ENCODE measurements at regions not wholly inside any gene's neighbourhood (a gene's known extent, or its start where the extent isn't known, plus 50 kb on each side); places are given as distances from the start of the nearest gene placed in this dataset.

DNA sequence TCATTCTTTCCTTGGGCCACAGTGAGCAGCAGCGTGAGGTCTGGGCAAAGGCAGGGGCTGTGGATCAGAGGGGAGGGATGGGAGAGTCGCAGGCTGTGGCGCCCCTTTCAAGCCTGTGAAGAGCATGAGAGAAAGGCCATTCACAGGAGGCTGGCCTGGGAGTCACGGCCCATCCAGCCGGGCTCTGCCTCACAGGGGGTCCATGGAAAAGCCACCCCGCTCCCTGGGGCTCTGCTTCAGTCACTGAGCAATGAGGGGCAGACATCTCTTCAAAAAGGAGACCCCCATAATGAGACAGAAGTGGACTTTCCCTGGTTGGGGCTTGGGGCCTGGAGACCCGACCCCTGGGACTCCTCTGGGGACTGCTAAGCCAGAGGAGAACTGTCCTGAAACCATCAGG is 117.0 kb upstream of the GSC start:
- DNase-seq (ENCODE audit: low spot score) = no peak

DNA sequence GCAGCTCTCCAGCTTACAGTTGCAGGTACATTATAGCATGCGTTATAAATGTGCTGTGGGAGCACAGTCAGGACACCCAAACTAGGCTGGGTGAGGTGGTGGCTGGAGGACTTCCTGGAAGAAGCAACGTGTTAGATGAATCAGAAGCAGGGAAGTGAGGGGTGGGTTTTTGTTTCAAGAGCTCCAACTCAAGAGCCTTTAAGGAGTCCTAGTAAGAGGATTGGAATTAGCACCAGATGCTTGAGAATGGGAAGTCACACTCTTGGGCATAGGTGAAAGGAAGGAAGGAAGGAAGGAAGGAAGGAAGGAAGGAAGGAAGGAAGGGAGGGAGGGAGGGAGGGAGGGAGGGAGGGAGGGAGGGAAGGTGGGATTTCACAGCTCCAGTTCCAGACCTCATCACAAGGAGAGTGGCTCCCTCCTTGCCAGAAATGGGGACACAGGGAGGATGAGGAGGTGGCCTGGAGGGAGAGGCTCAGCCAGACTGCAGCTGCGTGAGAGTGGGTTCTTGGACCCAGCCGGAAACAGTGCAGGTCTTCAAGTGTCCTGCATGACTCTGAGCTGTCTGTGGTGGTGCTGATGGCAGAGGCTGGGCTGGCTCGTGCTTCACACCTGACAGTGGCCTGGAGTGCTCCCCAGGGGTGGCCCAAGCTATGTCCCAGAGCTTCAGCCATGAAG is 115.7 kb upstream of the GSC start:
- DNase-seq (ENCODE audit: low spot score) = no peak

- no peak for DNase-seq (ENCODE audit: low spot score)
Measured at GRCh38 chr14:94884616-94885230, 114.8 kb upstream of the GSC start.

GRCh38 chr14:94882401-94882800 is 112.5 kb upstream of the GSC start:
- DNase-seq (ENCODE audit: low spot score) = no peak

DNA sequence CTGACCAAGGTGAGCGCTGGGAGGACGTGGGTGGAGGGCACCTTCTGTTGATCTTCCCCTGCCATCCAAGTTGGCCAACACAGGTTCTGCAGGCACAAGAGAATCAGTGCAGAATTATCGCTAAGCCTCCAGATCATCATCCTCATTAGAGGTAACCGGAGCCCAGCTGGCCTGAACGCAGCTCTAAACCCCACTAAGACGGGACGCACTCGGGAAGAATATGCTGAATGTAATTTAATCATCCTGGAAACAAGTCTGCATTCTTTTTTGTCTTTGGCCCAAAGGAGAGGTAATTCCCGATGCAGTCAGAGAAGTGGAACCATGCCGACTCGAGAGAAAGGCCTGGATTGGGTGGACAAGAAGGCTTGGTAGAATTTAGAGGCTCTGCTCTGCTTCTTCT is 111.0 kb upstream of the GSC start:
- DNase-seq (ENCODE audit: low spot score) = no peak

- no peak for DNase-seq (ENCODE audit: low spot score)
Measured at GRCh38 chr14:94880106-94880505, 110.2 kb upstream of the GSC start.

DNA sequence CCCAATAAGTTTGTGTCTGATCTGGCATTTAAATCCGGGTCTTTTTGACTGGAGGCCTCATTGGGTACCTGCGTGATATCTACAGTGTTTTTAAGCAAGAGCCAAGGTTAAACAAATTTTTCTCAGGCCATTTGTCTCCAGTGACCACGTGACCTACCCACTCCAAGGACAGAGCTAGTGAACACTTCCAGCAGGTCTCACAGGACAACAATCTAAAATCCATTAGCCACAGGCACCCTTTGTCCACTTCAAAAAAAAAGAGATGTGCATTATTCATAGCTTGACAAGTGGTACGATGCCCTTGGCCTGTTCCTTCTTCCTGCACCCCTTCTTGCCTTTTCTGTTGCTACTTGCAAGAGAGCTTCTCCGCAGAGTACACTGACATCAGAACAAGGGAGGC is 109.6 kb upstream of the GSC start:
- DNase-seq (ENCODE audit: low spot score) = no peak

DNA sequence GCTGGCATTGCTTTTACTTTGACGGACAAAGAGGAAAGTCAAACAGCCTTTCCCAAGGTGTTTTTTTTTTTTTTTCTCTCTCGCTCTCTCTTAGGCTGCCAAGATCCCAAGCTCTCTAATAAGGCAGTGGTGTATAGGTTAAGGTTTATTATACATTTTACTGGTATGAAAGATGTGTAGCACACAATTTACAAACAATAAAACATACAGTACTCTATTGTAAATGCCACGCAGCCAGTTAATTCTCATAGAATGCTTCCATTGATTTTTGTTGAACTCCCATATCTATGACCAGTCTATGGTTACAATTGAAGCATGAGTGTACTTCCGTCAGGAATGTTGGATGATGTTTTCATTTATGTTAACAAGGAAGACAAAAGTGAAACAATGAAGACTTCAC is 106.4 kb upstream of the GSC start:
- no peak for DNase-seq (ENCODE audit: low spot score)

- DNase-seq (ENCODE audit: low spot score) = no peak
Measured at GRCh38 chr14:94875256-94875655, 105.3 kb upstream of the GSC start.

DNA sequence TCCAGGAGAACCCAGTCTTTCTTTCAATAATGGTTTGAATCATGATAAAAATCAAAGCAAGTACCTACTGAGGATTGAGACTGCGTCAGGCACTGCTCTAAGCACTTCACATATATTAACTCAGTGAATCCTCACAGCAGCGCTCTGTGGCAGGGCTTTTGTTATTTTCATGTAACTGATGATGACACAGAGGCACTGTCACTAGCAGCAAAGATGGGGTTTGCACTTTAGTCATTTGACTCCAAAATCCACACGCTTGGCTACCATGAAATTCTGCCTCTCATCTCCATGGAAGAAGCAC is 98.8 kb upstream of the GSC start:
- no peak for DNase-seq (ENCODE audit: low spot score)

DNA sequence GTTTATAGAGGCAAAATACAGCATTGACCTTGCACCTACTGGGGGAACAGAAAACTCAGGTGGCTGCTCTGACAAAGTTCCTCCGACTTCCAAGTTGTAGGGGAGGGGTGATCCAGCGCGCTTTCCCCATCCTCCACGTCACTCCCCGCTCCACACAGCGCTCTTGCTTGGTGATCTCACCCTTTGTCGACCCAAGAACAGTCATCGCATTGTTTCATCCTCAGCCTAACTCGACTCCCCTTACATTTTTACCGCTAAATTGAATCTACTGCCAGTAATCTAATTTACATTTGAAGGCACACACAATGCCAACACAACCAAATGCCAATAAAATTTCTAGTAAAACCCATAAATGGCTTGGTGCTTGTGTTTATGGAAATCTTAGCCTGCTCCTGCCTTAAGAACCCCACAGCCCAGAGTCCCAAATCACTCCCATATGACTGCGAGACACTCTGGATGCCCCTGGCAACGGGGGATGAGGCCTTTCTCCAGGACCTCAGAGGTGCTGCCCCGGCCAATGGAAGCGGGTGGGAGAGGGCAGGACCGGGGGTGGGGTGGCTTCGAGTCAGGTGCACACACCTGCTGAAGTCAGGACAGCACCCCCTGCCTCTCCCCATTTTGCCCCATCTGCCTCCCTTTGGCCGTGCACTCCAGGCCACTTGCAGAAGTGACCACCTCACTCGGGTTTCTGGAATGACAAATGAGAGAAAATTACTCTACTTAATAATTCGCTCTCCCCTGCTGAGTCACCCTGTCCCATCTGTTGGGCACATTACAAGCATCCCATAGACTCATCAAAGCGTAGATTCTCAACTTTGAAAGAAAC is 98.2 kb upstream of the GSC start:
- no peak for DNase-seq (ENCODE audit: low spot score)

- DNase-seq (ENCODE audit: low spot score) = no peak
Measured at GRCh38 chr14:94867209-94867608, 97.3 kb upstream of the GSC start.

GRCh38 chr14:94864387-94865195 is 94.7 kb upstream of the GSC start:
- no peak for DNase-seq (ENCODE audit: low spot score)

GRCh38 chr14:94863366-94863765 is 93.5 kb upstream of the GSC start:
- no peak for DNase-seq (ENCODE audit: low spot score)

GRCh38 chr14:94857950-94858349 is 88.0 kb upstream of the GSC start:
- DNase-seq (ENCODE audit: low spot score) = no peak

- DNase-seq (ENCODE audit: low spot score) = no peak
Measured at GRCh38 chr14:94853920-94854319, 84.0 kb upstream of the GSC start.

DNA sequence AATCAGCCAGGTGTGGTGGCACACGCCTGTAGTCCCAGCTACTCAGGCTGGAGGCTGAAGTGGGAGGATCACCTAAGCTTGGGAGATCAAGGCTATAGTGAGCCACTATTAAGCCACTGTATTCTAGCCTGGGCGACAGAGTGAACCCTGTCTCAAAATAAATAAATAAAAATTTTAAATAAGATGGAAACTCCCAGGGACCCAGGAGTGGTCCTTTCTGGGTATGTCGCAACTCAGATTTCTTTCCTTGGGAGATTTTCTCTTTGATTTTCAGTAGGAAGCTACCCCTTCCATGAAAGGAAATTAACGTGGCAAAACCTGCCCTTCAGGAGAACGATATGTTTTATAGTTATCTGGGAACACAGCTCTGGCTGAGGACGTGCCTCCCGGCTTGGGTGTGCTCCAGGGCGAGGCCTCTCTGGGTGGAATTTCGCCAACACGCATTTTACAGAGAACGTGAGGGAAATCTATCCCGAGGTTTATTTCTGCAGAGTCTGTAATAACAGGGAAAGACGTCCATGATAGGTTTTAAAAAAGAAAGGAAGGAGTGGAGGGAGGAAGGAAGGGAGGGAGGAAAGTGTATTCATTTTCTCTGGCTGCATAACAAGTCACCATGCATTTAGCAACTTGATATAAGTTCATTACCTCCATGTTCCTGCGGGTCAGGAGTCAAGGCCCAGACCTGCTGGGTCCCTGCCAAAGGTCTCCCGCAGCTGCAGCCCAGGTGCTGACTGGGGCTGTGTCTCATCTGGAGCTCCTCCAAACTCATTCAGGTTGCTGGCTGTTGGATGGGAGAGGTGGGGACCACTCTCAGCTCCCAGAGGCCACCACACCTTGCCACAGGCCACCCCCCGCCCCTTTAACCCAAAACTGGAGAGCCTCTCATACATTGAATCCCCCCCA is 80.6 kb upstream of the GSC start:
- DNase-seq (ENCODE audit: low spot score) = no peak

GRCh38 chr14:94844593-94845152 is 74.8 kb upstream of the GSC start:
- DNase-seq (ENCODE audit: low spot score) = no peak

- DNase-seq (ENCODE audit: low spot score) = no peak
Measured at GRCh38 chr14:94840467-94840866, 70.6 kb upstream of the GSC start.

DNA sequence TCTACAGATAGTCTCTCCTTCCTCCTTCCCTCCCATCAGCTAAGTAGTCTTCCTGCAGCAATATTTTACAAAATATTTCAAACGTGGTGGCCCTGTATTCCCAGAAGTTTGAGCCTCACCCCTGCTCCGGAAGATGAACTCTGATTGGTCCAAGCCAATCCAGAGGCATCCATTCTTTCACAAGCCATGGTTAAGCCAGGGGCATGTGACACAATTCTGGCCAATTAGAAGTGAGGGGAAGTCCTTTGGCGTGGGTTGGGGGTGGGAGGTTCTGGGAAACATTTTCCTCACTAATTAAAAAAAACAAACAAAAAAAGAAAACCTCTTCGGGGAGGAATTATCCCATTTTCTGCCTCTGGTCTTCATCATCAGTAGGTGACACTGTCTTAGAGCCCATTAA is 69.4 kb upstream of the GSC start:
- DNase-seq (ENCODE audit: low spot score) = no peak

DNA sequence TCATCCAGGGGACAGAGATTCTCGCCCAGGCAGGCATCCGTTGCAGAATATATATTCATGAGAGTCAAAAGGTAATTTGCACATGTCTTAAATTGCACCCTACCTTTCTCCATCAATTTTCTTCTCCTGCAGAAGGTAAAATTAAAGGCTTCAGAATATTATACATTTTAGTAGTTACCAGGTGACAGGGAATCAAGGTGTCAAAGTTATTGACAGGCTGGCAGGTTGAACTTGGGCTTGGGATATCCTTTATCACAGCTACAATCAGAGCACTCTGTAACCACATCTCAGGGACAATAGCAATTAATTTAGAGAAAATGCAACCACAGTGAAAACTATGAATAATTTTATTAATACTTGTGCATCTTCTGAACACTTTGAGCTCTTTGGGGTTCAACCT is 66.9 kb upstream of the GSC start:
- no peak for DNase-seq (ENCODE audit: low spot score)
